HG02885 (cell line): ENCODE measurements at regions not wholly inside any gene's neighbourhood (a gene's known extent, or its start where the extent isn't known, plus 50 kb on each side); places are given as distances from the start of the nearest gene placed in this dataset.
A peak's percentile ranks its signal among the peaks of the same experiment; 100 is the strongest.
"Not testable (repeated sequence)": the region's sequence is repeated elsewhere in the genome, so short reads cannot be mapped to it uniquely, and the experiment has no call there.

Experiments
- ATAC-seq: cut with Tn5 transposase; IDR thresholded peaks from one replicate; pipeline ENCODE4 v1.9.1; 2021; ENCODE audit warnings: mild to moderate bottlenecking; ENCODE audit not compliant: unreplicated experiment, poor library complexity

- no peak for ATAC-seq
Measured at GRCh38 chr20:4635781-4636180, 50.5 kb upstream of the PRNP start.

- ATAC-seq = no peak
Measured at GRCh38 chr20:4635342-4635741, 50.9 kb upstream of the PRNP start.

- no peak for ATAC-seq
Measured at GRCh38 chr20:4633780-4634179, 52.5 kb upstream of the PRNP start.

GRCh38 chr20:4633379-4633778, 52.9 kb upstream of the PRNP start:
- no peak for ATAC-seq

GRCh38 chr20:4632876-4633275, 53.4 kb upstream of the PRNP start:
- no peak for ATAC-seq

GRCh38 chr20:4626228-4626627, 60.0 kb upstream of the PRNP start:
- no peak for ATAC-seq

GRCh38 chr20:4625687-4626086, 60.6 kb upstream of the PRNP start:
- no peak for ATAC-seq

- not testable (repeated sequence) for ATAC-seq
Measured at GRCh38 chr20:4624675-4625336, 61.5 kb upstream of the PRNP start.

GRCh38 chr20:4619144-4619543, 67.1 kb upstream of the PRNP start:
- not testable (repeated sequence) for ATAC-seq

- ATAC-seq = no peak
Measured at GRCh38 chr20:4617484-4617883, 68.8 kb upstream of the PRNP start.

- ATAC-seq = no peak
Measured at GRCh38 chr20:4617019-4617418, 69.2 kb upstream of the PRNP start.

GRCh38 chr20:4613718-4614620, 72.3 kb upstream of the PRNP start:
- ATAC-seq = peak; percentile 80

- ATAC-seq = no peak
Measured at GRCh38 chr20:4613184-4613583, 73.1 kb upstream of the PRNP start.

- no peak for ATAC-seq
Measured at GRCh38 chr20:4610871-4611270, 75.4 kb upstream of the PRNP start.

- ATAC-seq = no peak
Measured at GRCh38 chr20:4609511-4609910, 76.7 kb upstream of the PRNP start.

GRCh38 chr20:4608861-4609260, 77.4 kb upstream of the PRNP start:
- no peak for ATAC-seq

GRCh38 chr20:4607287-4607713, 79.0 kb upstream of the PRNP start:
- ATAC-seq = peak; percentile 59

GRCh38 chr20:4606051-4606450, 80.2 kb upstream of the PRNP start:
- ATAC-seq = no peak

GRCh38 chr20:4605166-4605565, 81.1 kb upstream of the PRNP start:
- ATAC-seq = no peak

- ATAC-seq = no peak
Measured at GRCh38 chr20:4604580-4604979, 81.7 kb upstream of the PRNP start.

GRCh38 chr20:4603724-4604123, 82.5 kb upstream of the PRNP start:
- no peak for ATAC-seq

GRCh38 chr20:4602297-4602631, 84.0 kb upstream of the PRNP start:
- ATAC-seq = no peak
